Breast epithelium (tissue), 4 donors: ENCODE measurements at regions not wholly inside any gene's neighbourhood (a gene's known extent, or its start where the extent isn't known, plus 50 kb on each side); places are given as distances from the start of the nearest gene placed in this dataset.

ENCODE experiments used
- DNase-seq, 2 donors: peaks; one replicate each; pipeline ENCODE4 v3.0.0-alpha.2; 2019; ENCODE audit warnings: low spot score in 2 of 2
- H3K27ac ChIP-seq, 2 donors: fragments of 200-600 bp; sonication (generic) in 1 of 2; one replicate each; pipeline ENCODE4 v1.5.1; 2016 to 2019; ENCODE audit warnings: mild to moderate bottlenecking in 1 of 2
- H3K27me3 ChIP-seq, 2 donors: fragments of 200-600 bp; sonication (generic) in 1 of 2; one replicate each; pipeline versions ENCODE4 v1.5.1 to v1.6.0; 2017 to 2019; ENCODE audit warnings: control low read depth in 1 of 2, mild to moderate bottlenecking in 1 of 2
- H3K36me3 ChIP-seq: fragments of 200-600 bp; one replicate; pipeline ENCODE4 v1.5.1; 2019
- H3K4me1 ChIP-seq, 2 donors: fragments of 200-600 bp; sonication (generic); one replicate each; pipeline ENCODE4 v1.5.1; 2016 to 2019; ENCODE audit warnings: control low read depth in 1 of 2
- H3K4me3 ChIP-seq, 3 donors: fragments of 200-600 bp; sonication (generic); 1 replicate in 2 of 3; 2 replicates in 1 of 3; pipeline ENCODE4 v1.5.1; 2016 to 2019; ENCODE audit warnings: mild to moderate bottlenecking in 3 of 3, moderate library complexity in 2 of 3
- H3K9me3 ChIP-seq, 2 donors: fragments of 200-600 bp; sonication (generic) in 1 of 2; one replicate each; pipeline ENCODE4 v1.5.1; 2016 to 2019; ENCODE audit warnings: control low read depth in 1 of 2
- CTCF ChIP-seq, 3 donors: fragments of 450-650 bp; IDR thresholded peaks; one replicate each; pipeline ENCODE4 v1.5.1; 2016 to 2017; ENCODE audit warnings: antibody characterized with exemption in 3 of 3, mild to moderate bottlenecking in 3 of 3, moderate library complexity in 3 of 3
- POLR2A ChIP-seq: fragments of 450-650 bp; IDR thresholded peaks from one replicate; pipeline ENCODE4 v1.6.1; 2016; ENCODE audit warnings: antibody characterized with exemption, mild to moderate bottlenecking, moderate library complexity
- POLR2AphosphoS5 ChIP-seq, 3 donors: sonication (generic); formaldehyde crosslinking; IDR thresholded peaks; one replicate each; pipeline ENCODE4 v1.6.1; 2017; ENCODE audit warnings: antibody characterized with exemption in 3 of 3
- intact Hi-C: fragments of 100-400 bp; cut with DNase I; formaldehyde crosslinking; loops from one replicate; pipeline ENCODE4 v1.15.1; 2023; ENCODE audit warnings: low total_unique reads

GRCh38 chr3:87924485-87924884 lies 134.3 kb downstream of the CGGBP1 start:
- intact Hi-C loops, result no loop called here
- no peaks in the 10 kb centered on the region for H3K27me3 ChIP-seq
- H3K4me3 ChIP-seq, result no peak overlapping the region
- no peak overlapping the region for H3K27ac ChIP-seq
- H3K36me3 ChIP-seq, result no peaks in the 10 kb centered on the region
- TF ChIP-seq CTCF (IDR thresholded peaks at IDR 0.05), result no peak
- TF ChIP-seq POLR2A, result no peak
- TF ChIP-seq POLR2AphosphoS5 (IDR thresholded peaks at IDR 0.05), result no peak
- H3K4me1 ChIP-seq, result no peaks in the 10 kb centered on the region
- H3K9me3 ChIP-seq, result peaks cover 7 to 24% of the 10 kb centered on the region in 2 donors
- DNase-seq, result no peak

GRCh38 chr3:87920549-87920948 lies 138.3 kb downstream of the CGGBP1 start:
- no peak overlapping the region for H3K27ac ChIP-seq
- peaks cover 7 to 31% of the 10 kb centered on the region in 2 donors for H3K9me3 ChIP-seq
- DNase-seq, result no peak
- H3K4me1 ChIP-seq, result no peaks in the 10 kb centered on the region
- H3K27me3 ChIP-seq, result no peaks in the 10 kb centered on the region
- TF ChIP-seq CTCF (IDR thresholded peaks at IDR 0.05), result no peak
- no peak for TF ChIP-seq POLR2AphosphoS5 (IDR thresholded peaks at IDR 0.05)
- TF ChIP-seq POLR2A, result no peak
- intact Hi-C loops, result no loop called here
- H3K4me3 ChIP-seq, result no peak overlapping the region
- H3K36me3 ChIP-seq, result no peaks in the 10 kb centered on the region

GRCh38 chr3:87901141-87901540 lies 157.7 kb downstream of the CGGBP1 start:
- intact Hi-C loops, result no loop called here

GRCh38 chr3:87900061-87900460 lies 158.7 kb downstream of the CGGBP1 start:
- DNase-seq, result no peak
- no peak overlapping the region for H3K4me3 ChIP-seq
- no peak overlapping the region for H3K27ac ChIP-seq
- TF ChIP-seq CTCF (IDR thresholded peaks at IDR 0.05), result no peak
- no peak for TF ChIP-seq POLR2A
- TF ChIP-seq POLR2AphosphoS5 (IDR thresholded peaks at IDR 0.05), result no peak
- H3K27me3 ChIP-seq, result no peaks in the 10 kb centered on the region
- H3K4me1 ChIP-seq, result no peaks in the 10 kb centered on the region
- no peaks in the 10 kb centered on the region for H3K9me3 ChIP-seq
- no peaks in the 10 kb centered on the region for H3K36me3 ChIP-seq
- intact Hi-C loops, result no loop called here

More at GRCh38 chr3:87901141-87901540, 157.7 kb downstream of the CGGBP1 start:
- no peaks in the 10 kb centered on the region for H3K27me3 ChIP-seq
- H3K4me1 ChIP-seq, result no peaks in the 10 kb centered on the region
- H3K4me3 ChIP-seq, result no peak overlapping the region
- H3K27ac ChIP-seq, result no peak overlapping the region
- H3K9me3 ChIP-seq, result no peaks in the 10 kb centered on the region
- no peak for TF ChIP-seq POLR2A
- no peak for TF ChIP-seq POLR2AphosphoS5 (IDR thresholded peaks at IDR 0.05)
- no peak for TF ChIP-seq CTCF (IDR thresholded peaks at IDR 0.05)
- DNase-seq, result no peak
- H3K36me3 ChIP-seq, result no peaks in the 10 kb centered on the region

- intact Hi-C loops, result no loop called here
- no peaks in the 10 kb centered on the region for H3K9me3 ChIP-seq
- H3K4me1 ChIP-seq, result no peaks in the 10 kb centered on the region
- H3K27me3 ChIP-seq, result no peaks in the 10 kb centered on the region
- no peaks in the 10 kb centered on the region for H3K36me3 ChIP-seq
- H3K27ac ChIP-seq, result no peak overlapping the region
- TF ChIP-seq POLR2AphosphoS5 (IDR thresholded peaks at IDR 0.05), result no peak
- TF ChIP-seq POLR2A, result no peak
- no peak for TF ChIP-seq CTCF (IDR thresholded peaks at IDR 0.05)
- DNase-seq, result no peak
- H3K4me3 ChIP-seq, result no peak overlapping the region
These were observed 159.8 kb downstream of the CGGBP1 start for GRCh38 chr3:87898971-87899370.
